ENCODE measurements at regions not wholly inside any gene's neighbourhood (a gene's known extent, or its start where the extent isn't known, plus 50 kb on each side); places are given as distances from the start of the nearest gene placed in this dataset.
"Not testable (repeated sequence)": the region's sequence is repeated elsewhere in the genome, so short reads cannot be mapped to it uniquely, and the experiment has no call there.

- no peak for DNase-seq (ENCODE audit: low read depth in 2 of 2)
Measured at GRCh38 chr5:18433336-18433735, 799.1 kb downstream of the TAF11L14 start.

GRCh38 chr5:18438126-18438525, 803.9 kb downstream of the TAF11L14 start:
- no peak for DNase-seq (ENCODE audit: low read depth in 2 of 2)

GRCh38 chr5:18455521-18455920, 821.3 kb downstream of the TAF11L14 start:
- DNase-seq (ENCODE audit: low read depth in 2 of 2): no peak

- DNase-seq (ENCODE audit: low read depth in 2 of 2): no peak
Measured at GRCh38 chr5:18457255-18457654, 823.0 kb downstream of the TAF11L14 start.

- DNase-seq (ENCODE audit: low read depth in 2 of 2): no peak
Measured at GRCh38 chr5:18461766-18462165, 827.5 kb downstream of the TAF11L14 start.

GRCh38 chr5:18465833-18466681, 831.8 kb downstream of the TAF11L14 start:
- peak in 1 of 2 donors; percentile 0 for DNase-seq (ENCODE audit: low read depth in 2 of 2)

GRCh38 chr5:18466731-18467130, 832.5 kb downstream of the TAF11L14 start:
- DNase-seq (ENCODE audit: low read depth in 2 of 2): no peak

GRCh38 chr5:18471791-18472190, 837.5 kb downstream of the TAF11L14 start:
- DNase-seq (ENCODE audit: low read depth in 2 of 2): not testable (repeated sequence)

GRCh38 chr5:18483451-18483850, 849.2 kb downstream of the TAF11L14 start:
- no peak for DNase-seq (ENCODE audit: low read depth in 2 of 2)

GRCh38 chr5:18487928-18488480, 853.7 kb downstream of the TAF11L14 start:
- DNase-seq (ENCODE audit: low read depth in 2 of 2): no peak

GRCh38 chr5:18489703-18490102, 855.4 kb downstream of the TAF11L14 start:
- DNase-seq (ENCODE audit: low read depth in 2 of 2): no peak

GRCh38 chr5:18491349-18491748, 857.1 kb downstream of the TAF11L14 start:
- no peak for DNase-seq (ENCODE audit: low read depth in 2 of 2)

- DNase-seq (ENCODE audit: low read depth in 2 of 2): no peak
Measured at GRCh38 chr5:18495157-18495556, 860.9 kb downstream of the TAF11L14 start.

GRCh38 chr5:18496041-18496440, 861.8 kb downstream of the TAF11L14 start:
- DNase-seq (ENCODE audit: low read depth in 2 of 2): no peak

- DNase-seq (ENCODE audit: low read depth in 2 of 2): no peak
Measured at GRCh38 chr5:18497089-18497488, 862.8 kb downstream of the TAF11L14 start.

- DNase-seq (ENCODE audit: low read depth in 2 of 2): no peak
Measured at GRCh38 chr5:18503797-18504328, 869.6 kb downstream of the TAF11L14 start.

GRCh38 chr5:18507114-18507513, 872.9 kb downstream of the TAF11L14 start:
- no peak for DNase-seq (ENCODE audit: low read depth in 2 of 2)

- no peak for DNase-seq (ENCODE audit: low read depth in 2 of 2)
Measured at GRCh38 chr5:18517641-18518380, 883.6 kb downstream of the TAF11L14 start.

- no peak for DNase-seq (ENCODE audit: low read depth in 2 of 2)
Measured at GRCh38 chr5:18523380-18523779, 889.1 kb downstream of the TAF11L14 start.

GRCh38 chr5:18526792-18527405, 892.6 kb downstream of the TAF11L14 start:
- no peak for DNase-seq (ENCODE audit: low read depth in 2 of 2)

- DNase-seq (ENCODE audit: low read depth in 2 of 2): no peak
Measured at GRCh38 chr5:18533137-18533536, 898.9 kb downstream of the TAF11L14 start.

- DNase-seq (ENCODE audit: low read depth in 2 of 2): no peak
Measured at GRCh38 chr5:18534119-18534518, 899.9 kb downstream of the TAF11L14 start.
